GM18907 (cell line): ENCODE measurements at regions not wholly inside any gene's neighbourhood (a gene's known extent, or its start where the extent isn't known, plus 50 kb on each side); places are given as distances from the start of the nearest gene placed in this dataset.
"Not testable (repeated sequence)": the region's sequence is repeated elsewhere in the genome, so short reads cannot be mapped to it uniquely, and the experiment has no call there.

Source experiments
- ATAC-seq: cut with Tn5 transposase; IDR thresholded peaks from one replicate; pipeline ENCODE4 v1.9.1; 2021; ENCODE audit warnings: mild to moderate bottlenecking, moderate library complexity; ENCODE audit not compliant: unreplicated experiment

DNA sequence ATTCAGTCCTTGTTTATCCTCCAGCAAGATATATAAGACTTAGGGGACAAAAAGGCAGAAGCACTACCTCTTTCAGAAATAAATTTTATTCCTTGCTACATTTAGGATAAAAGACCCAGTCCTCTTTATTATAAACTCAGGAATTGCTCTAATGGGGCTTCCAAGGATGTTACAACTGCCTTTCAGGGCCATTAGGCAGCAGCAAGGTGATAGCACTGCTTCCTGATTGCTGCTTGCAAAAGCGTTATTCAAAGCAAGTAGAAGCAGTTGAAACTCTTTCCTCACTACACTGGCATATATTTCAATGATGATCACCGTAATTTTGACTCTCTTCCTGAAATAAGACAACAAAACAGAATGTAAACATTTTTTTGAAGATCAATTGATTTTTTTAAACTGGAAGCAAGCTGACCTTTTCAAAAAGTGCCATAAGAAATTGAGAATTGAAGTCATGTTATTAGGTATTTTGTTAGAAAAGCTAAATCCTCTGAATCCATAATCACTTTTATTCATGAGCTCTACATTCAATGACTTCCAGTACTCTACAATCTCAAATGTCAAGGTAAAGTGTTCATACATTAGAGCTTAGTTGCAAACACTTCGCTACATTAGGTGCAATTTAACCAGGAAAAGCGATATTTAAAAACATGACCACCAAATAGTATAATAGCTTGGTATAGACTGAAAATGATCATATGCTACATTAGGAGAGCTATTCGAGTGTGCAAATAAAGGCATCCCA is 233.4 kb upstream of the SYT10 start:
- no peak for ATAC-seq

DNA sequence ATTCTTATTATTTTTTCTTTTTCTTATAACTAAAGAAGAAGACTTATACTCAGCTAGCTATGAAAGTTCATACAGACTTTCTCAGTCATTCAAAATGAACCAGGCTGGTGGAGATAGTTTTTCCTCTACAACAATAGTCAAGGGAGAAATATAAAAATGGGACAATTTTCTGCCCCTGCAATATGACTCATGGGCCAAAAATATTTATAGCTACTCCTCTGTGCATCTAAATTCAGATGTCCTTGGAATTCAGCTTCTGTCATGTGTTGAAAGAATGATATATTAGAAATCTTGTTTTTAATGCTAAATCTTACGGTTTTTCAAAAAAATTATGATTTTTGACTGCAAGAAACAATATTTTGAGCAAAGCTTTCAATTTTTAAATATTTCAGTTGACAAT is 237.2 kb upstream of the SYT10 start:
- no peak for ATAC-seq

DNA sequence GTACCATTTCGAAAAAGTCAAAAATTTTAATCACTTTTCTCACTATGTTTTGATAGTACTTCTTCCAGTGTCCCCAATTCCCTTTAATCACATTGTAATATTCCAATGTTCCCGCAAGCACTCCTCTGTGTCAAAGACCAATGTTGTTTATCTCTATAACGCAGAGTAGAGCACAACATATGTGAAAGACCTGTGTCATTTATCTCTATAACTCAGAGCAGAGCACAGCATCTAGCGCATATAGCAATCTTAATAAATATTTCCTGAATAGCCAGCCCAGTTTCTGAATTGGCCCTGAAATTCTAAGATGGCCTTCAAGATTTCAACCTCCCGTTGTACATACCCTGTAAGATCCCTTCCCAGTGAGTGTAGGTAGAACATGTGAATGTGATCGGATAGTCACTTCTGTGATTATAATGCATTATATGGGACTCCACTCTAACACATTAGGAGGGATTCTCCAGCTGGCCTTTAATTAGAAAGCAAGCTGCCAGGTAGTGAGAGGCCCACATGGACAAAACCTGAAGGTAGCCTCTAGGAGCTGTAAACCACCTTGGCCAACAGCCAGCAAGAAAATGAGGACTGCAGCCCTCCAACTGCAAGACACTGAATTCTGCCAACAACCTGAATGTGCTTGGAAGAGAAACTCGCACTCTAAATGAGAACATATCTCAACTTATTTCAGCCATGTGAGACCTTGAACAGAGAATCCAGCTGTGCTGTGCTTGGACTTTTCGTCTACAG is 238.8 kb upstream of the SYT10 start:
- no peak for ATAC-seq

DNA sequence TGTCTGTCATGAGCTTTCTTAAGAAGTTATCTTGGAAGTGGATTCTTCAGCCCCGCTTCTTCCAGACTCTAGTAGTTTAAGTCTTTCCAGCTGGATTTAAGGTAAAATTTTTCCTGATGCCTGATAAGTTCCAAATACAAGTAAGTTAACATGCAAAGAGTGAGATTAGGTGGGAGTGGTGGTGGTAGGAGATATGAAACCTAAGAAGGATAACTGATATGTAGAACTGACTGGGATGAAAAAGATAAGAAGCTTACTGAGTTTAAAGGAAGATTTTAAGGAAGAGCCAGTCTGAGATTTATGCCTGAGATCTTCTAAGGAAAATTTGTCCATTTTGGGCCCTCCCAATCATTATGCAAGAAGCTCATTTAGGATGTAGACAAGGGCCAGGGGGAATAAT is 250.9 kb upstream of the SYT10 start:
- ATAC-seq = no peak

DNA sequence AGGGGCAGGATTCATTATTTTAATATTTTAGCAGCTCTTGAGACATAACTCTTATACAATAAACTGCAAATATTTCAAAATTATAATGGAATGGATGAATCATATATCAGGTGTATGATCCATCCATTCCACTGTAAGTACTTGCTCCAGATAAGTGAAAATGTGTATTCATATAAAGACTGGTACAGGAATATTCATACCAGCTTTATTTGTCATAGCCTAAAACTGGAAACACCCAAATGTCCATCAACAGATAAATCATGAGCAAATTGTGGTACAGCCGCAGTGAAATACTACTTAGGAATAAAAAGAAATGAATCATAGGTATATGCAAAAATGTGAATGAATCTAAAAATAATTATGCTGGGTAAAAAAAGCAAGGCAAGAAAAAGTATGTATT is 263.6 kb upstream of the SYT10 start:
- no peak for ATAC-seq

DNA sequence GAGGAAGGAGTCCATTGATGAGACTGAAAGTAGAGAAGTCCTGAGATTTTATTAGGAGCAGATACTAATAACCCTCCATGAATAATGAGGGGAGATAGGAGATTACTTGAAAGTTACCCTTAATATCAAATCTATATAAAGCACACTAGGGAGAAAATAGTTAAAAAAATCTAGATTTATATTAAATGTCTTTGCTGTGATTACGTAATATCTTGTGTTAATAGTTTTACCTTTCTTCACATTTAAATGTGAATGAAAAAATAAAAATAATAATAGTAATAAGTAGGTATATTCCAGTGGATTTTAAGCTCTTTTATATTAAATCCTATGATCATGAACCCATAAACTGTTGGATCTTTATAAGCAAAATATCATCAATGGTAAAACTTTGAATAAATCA is 267.3 kb upstream of the SYT10 start:
- no peak for ATAC-seq

DNA sequence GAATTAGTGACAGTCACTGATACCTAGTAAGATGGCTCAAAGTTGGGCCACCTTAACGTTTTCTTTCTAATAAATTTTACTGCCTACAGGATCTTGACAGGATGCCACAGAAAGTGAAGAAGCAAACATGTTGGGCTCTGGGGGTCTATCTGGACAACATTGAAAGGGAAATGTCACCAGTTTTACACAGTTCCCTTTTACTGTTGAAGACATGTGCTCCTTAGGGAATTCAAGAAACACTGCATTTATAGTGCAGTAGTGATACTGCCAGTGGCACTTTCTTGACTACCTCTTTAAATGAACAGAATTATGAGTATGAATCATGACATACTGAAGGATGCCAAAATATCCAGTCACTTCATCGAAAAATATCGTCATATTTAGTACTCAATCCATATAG is 269.3 kb upstream of the SYT10 start:
- no peak for ATAC-seq

DNA sequence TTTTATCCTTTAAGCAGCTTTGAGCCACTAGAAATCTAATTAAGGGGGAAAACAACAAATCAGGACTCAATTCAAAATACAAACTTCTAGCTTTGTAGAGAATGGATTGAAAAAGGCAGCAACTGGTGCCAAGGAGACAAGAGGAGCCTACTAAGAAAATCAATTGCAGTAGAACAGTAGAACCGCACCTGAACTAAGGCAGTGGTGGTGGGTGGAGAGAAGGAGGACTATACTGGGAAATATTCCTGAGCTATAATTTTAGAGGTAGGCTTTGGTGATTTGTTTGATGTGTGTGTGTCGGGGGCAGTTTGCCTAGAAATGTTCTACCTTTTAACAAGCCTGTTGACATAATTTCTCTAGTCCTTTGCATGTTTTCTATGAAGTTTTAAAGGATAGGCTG is 270.9 kb upstream of the SYT10 start:
- no peak for ATAC-seq

DNA sequence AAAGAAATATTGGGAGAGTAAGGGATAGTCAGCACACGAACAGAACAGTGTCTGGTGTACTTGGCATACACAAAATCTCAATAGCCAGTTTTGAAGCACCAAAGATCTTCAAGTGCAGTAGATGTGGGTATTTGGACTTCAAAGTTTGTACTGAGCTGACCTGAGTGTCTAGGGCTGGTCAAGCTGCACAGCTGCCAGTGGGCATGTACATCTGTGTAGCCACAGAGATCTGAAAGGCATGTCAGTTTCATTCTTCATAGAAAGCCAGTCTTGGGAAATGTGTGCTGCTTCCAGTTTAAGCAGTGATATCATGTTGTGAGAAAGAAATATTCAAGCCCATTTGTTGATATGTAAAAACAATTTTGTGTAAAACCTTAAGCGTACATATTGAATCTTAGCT is 279.0 kb upstream of the SYT10 start:
- no peak for ATAC-seq

DNA sequence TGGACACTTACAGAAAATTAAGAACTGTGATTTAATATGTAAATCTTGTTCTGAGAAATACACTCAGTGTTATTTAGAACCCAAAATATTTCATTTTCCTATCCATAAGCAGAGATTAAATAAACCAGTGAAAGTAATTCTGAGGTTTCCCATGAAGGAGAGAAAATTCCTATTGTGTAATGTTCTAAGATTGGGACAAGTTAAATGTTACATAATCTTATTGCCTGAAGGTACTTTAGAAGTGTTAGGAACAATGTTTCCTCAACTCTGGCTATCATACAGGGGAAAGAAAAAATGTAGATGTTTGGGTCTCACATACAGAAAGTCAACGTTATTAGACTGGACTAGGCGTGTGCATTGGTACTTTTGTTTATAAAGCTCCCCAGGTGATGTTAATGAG is 281.9 kb upstream of the SYT10 start:
- no peak for ATAC-seq

DNA sequence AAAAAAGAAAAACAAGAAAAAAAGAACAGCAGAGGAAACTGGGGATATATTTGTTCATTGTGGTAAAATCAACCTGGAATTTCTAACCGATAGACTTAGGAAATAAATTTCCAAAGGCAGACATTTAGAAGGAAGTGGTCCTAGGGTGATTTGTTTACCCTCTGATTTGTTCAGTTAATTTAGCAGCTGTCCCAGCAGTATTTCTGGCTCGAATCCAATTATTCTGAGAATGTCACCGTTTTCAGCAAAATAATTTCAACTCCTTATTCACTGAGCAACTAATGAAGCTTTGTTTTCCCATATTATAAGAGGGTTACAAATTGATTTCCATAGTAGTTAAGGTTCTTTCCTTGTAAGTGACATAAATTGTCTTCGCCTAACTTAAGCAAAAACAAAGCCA is 285.2 kb upstream of the SYT10 start:
- ATAC-seq = no peak

DNA sequence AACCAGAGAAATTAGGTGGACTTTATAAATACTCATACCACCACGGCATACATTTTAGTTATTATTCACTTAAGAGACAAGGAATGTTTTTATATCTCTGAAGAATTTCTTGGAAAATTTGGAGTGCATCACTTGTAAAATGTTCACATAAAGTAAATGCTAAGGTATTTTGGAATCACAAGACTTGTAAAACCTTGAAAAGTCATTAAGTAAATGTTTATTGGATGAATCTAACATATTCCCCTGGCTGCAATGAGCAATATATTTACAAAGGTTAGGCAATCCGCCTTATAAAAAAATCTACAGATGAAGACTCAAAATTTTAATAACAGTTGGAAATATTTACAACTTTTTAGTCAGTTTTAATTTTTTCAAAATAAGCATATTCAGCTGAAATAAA is 287.4 kb upstream of the ALG10 start:
- ATAC-seq = no peak

DNA sequence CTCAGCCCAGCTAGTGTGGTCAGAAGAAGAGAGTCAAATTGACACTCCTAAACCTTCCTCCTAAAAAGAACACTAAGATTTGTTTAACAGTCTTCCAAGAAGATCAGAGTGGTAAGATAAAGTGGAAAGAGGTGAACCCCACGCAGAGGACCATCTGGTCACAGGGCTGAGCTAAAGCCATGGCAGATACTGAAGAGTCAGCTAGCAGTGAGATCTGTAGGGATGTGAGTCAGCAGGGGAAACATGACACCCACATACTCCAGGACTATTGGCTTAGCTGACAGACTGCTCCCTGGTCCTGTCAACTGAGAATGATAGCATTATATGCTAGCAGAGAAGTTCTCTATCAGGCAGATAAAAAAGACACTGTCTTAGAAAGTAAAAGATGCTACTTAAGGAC is 269.4 kb upstream of the ALG10 start:
- ATAC-seq = no peak

DNA sequence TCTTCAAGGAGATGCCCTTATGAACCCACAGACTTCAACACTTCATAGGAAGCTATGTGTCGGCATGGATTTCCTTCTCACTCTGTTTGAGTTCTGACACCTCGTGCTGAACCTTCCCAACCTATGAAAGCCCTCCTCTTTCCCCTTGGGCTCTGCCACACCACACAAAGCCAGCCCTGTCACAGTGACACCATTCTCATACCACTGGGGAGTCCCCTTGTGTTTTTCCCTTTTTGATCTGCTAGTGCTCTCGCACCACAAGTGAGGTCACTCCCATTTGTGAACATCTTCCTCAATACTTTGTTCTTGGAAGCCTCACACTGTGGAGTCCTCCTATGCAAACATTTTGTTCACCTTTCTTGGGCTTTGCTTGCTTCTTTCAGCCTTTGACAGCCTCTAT is 264.6 kb upstream of the ALG10 start:
- no peak for ATAC-seq

DNA sequence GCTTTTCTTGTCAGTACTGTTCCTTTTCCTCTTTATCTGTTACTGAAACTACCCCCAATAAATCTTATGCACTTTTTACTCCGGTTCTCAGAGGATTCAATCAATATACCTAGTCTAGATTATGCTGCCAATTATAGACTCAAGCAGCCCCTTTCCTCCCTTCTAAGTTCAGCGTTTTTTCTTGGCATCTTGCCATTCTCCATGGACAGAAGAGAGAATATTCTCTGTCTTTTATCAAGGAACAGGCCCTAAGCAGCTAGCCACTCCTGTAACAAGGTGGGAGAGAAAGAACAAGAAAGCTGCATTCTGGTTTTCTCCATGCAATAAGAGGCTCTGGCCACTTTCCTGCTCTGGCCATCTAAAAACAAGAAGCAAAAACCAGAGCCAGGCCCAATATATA is 263.0 kb upstream of the ALG10 start:
- ATAC-seq = no peak

DNA sequence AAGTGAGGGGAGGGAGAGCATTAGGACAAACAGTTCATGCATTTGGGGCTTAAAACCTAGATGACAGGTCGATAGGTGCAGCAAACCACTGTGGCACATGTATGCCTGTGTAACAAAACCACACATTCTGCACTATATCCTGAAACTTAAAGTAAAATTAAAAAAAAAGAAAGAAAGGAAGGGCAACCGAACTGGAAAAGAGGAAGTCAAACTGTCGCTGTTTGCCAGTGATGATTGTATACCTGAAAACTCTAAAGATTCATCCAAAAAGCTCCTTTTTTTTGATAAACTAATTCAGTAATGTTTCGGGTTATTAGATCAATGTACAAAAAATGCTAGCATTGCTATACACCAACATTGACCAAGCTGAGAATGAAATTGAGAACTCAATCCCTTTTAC is 259.0 kb upstream of the ALG10 start:
- ATAC-seq = no peak

DNA sequence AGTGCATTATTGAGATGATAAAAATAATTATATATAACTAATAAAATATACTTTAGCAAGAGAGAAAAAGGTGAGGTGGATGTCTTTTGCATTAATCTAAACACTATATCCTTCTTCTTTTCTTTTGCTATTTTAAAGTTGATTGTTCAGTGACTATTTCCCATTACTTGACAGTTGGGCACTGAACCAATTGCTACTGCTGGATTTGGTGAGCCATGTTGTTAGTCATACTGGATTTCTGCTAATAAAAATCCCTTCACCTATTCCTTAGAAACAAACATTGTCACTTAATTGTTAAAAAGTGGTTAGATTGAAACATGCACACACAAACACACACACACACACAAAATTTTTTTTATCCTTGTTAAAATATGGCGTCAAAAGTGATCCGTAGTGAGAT is 251.6 kb upstream of the ALG10 start:
- ATAC-seq = no peak

DNA sequence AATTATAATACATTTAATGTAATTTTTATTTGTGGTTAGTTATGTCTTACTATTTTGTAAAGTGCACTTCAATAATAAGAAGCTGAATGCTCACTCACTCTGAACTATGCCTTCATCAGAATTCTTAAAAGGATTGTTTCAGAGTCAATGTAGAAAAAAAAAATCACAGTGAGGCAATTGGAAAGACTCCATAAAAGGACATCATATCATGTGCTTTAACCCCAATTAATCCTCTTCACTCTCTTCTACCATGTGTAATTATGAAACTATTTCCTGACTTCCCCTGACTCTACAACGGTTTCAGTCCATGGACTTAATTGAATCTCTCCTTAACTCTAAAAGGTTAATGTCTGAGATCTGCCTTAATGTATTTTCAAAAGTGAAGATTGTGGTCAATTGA is 250.4 kb upstream of the ALG10 start:
- ATAC-seq = no peak

DNA sequence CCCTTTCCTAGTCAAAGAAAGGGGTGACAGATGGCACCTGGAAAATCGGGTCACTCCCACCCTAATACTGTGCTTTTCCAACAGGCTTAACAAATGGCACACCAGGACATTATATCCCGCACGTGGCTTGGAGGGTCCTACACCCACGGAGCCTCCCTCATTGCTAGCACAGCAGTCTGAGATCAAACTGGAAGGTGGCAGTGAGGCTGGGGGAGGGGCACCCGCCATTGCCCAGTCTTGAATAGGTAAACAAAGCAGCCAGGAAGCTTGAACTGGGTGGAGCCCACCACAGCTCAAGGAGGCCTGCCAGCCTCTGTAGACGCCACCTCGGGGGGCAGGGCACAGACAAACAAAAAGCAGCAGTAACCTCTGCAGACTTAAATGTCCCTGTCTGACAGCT is 249.2 kb upstream of the ALG10 start:
- ATAC-seq = not testable (repeated sequence)

DNA sequence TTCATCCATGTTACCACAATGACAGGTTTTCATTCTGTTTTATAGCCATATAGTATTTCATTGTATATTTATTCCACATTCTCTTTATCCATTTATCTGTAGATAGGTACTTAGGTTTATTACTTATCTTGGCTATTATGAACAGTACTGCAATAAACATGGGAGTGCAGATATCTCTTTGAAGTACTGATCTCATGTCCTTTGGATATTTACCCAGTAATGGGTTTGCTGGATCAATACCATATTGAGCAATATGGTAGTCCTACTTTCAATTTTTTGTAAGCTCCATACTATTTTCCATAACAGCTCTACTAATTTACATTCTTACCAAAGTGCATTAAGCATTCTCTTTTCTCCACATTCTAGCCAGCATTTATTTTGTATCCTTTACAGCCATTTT is 235.8 kb upstream of the ALG10 start:
- ATAC-seq = no peak

DNA sequence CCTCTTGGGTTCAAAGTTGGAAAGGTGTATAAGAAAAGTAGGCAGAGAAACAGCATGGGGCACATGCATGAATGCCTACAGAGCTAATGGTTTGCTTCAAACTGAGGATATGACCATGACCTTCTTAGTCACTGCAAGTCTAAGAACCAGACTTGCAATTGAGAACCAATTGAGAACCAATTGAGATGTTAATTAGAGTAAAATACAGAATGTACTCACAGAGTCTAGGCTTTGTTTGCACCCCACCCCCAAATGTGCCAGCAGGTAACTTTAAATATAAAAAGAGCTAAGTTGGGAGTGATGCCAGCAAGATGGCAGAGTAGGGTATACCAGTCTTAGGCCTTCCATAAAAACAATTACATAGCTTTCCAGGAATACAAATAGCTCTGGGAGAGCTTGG is 227.3 kb upstream of the ALG10 start:
- ATAC-seq = no peak

DNA sequence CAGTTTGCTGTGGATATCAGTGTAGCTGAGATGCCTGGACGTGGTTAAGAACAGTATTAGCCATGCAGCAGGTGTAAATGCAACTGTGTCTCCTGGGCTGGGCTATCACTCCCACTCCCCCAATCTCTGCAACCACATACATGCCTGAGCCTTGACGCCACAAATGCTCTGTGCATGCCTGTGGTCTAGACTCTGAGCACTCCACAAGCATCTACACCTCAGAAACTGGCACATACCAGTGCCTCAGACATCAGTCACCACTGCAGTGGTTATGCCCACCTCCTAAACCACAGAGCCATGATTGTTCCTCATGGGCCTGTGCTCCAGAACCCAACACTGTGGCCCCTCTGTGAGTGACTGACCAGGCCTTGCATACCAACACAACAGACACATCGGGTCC is 226.8 kb upstream of the ALG10 start:
- no peak for ATAC-seq

DNA sequence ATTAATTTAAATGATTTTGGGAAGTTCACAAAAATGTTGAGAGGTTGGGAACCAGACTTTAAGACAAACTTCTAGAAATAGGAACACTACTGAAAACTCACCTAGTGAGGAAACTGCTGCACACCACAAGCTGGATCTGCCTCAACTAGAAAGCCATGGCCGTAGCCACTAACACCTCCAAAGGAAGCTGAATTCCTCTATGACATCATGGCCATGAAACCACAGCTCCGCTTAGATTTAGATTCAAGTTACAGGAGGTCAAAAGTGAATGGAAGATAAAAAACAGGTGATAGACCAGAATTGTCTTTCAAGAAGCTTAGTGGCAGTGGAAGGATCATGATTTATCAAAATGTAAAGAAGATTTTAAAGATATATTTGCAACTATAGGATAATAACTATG is 208.8 kb upstream of the ALG10 start:
- ATAC-seq = no peak
